IPS-18a (cell line): ENCODE measurements at regions not wholly inside any gene's neighbourhood (a gene's known extent, or its start where the extent isn't known, plus 50 kb on each side); places are given as distances from the start of the nearest gene placed in this dataset.
"Not testable (repeated sequence)": the region's sequence is repeated elsewhere in the genome, so short reads cannot be mapped to it uniquely, and the experiment has no call there.

Experiments used
- H3K27ac ChIP-seq: one replicate; pipeline ENCODE4 v1.5.1; 2013; ENCODE audit warnings: low read length
- H3K27me3 ChIP-seq: one replicate; pipeline ENCODE4 v1.6.1; 2013; ENCODE audit warnings: mild to moderate bottlenecking, low read length; ENCODE audit not compliant: control insufficient read depth, insufficient read depth
- H3K36me3 ChIP-seq: one replicate; pipeline ENCODE4 v1.6.1; 2013; ENCODE audit warnings: low read depth, low read length; ENCODE audit not compliant: control insufficient read depth
- H3K4me1 ChIP-seq: one replicate; pipeline ENCODE4 v1.6.1; 2013; ENCODE audit warnings: low read depth, low read length; ENCODE audit not compliant: control insufficient read depth
- H3K4me3 ChIP-seq: one replicate; pipeline ENCODE4 v1.5.1; 2013; ENCODE audit warnings: low read length
- H3K9ac ChIP-seq: one replicate; pipeline ENCODE4 v1.6.1; 2013; ENCODE audit warnings: mild to moderate bottlenecking, low read length, moderate library complexity
- H3K9me3 ChIP-seq: one replicate; pipeline ENCODE4 v1.6.1; 2013; ENCODE audit warnings: low read depth, low read length; ENCODE audit not compliant: control insufficient read depth

GRCh38 chr15:70235347-70235746, 137.6 kb upstream of the TLE3 start:
- Histone ChIP-seq H3K9ac (no peak overlapping the region), H3K27me3 (no peaks in the 10 kb centered on the region), H3K4me3 (no peak overlapping the region), H3K9me3 (no peaks in the 10 kb centered on the region), H3K36me3 (no peaks in the 10 kb centered on the region), H3K27ac (no peak overlapping the region), H3K4me1 (no peaks in the 10 kb centered on the region)

GRCh38 chr15:70234256-70234905, 136.7 kb upstream of the TLE3 start:
- H3K36me3 ChIP-seq: no peaks in the 10 kb centered on the region
- no peaks in the 10 kb centered on the region for H3K27me3 ChIP-seq
- H3K4me3 ChIP-seq: no peak overlapping the region
- H3K27ac ChIP-seq: no peak overlapping the region
- H3K4me1 ChIP-seq: no peaks in the 10 kb centered on the region
- no peaks in the 10 kb centered on the region for H3K9me3 ChIP-seq
- H3K9ac ChIP-seq: no peak overlapping the region

- H3K4me1 ChIP-seq: peaks cover 4% of the 10 kb centered on the region
- H3K9me3 ChIP-seq: no peaks in the 10 kb centered on the region
- H3K9ac ChIP-seq: no peak overlapping the region
- H3K36me3 ChIP-seq: no peaks in the 10 kb centered on the region
- no peak overlapping the region for H3K4me3 ChIP-seq
- H3K27ac ChIP-seq: no peak overlapping the region
- H3K27me3 ChIP-seq: no peaks in the 10 kb centered on the region
These were observed 133.8 kb upstream of the TLE3 start for GRCh38 chr15:70231484-70231883.

- not testable (repeated sequence) for H3K36me3 ChIP-seq, H3K9me3 ChIP-seq, H3K27me3 ChIP-seq
These were observed 130.2 kb upstream of the TLE3 start for GRCh38 chr15:70227918-70228317.

GRCh38 chr15:70227147-70227546, 129.4 kb upstream of the TLE3 start:
- H3K4me3 ChIP-seq: no peak overlapping the region
- H3K9me3 ChIP-seq: no peaks in the 10 kb centered on the region
- peaks cover 4% of the 10 kb centered on the region for H3K4me1 ChIP-seq
- H3K27me3 ChIP-seq: no peaks in the 10 kb centered on the region
- no peak overlapping the region for H3K27ac ChIP-seq
- no peak overlapping the region for H3K9ac ChIP-seq
- no peaks in the 10 kb centered on the region for H3K36me3 ChIP-seq

More at GRCh38 chr15:70227918-70228317, 130.2 kb upstream of the TLE3 start:
- H3K4me3 ChIP-seq, H3K27ac ChIP-seq, H3K9ac ChIP-seq, H3K4me1 ChIP-seq: not testable (repeated sequence)

- Histone ChIP-seq H3K36me3 (no peaks in the 10 kb centered on the region), H3K27me3 (no peaks in the 10 kb centered on the region), H3K9ac (no peak overlapping the region), H3K4me1 (peaks cover 4% of the 10 kb centered on the region), H3K9me3 (no peaks in the 10 kb centered on the region), H3K27ac (no peak overlapping the region), H3K4me3 (no peak overlapping the region)
These were observed 128.7 kb upstream of the TLE3 start for GRCh38 chr15:70226337-70226980.

GRCh38 chr15:70225416-70225815, 127.7 kb upstream of the TLE3 start:
- H3K27ac ChIP-seq: no peak overlapping the region
- no peaks in the 10 kb centered on the region for H3K27me3 ChIP-seq
- H3K9ac ChIP-seq: no peak overlapping the region
- H3K9me3 ChIP-seq: no peaks in the 10 kb centered on the region
- H3K36me3 ChIP-seq: no peaks in the 10 kb centered on the region
- H3K4me3 ChIP-seq: no peak overlapping the region
- H3K4me1 ChIP-seq: peaks cover 4% of the 10 kb centered on the region

- H3K9me3 ChIP-seq: no peaks in the 10 kb centered on the region
- no peak overlapping the region for H3K27ac ChIP-seq
- no peaks in the 10 kb centered on the region for H3K27me3 ChIP-seq
- no peaks in the 10 kb centered on the region for H3K36me3 ChIP-seq
- no peak overlapping the region for H3K4me3 ChIP-seq
- H3K9ac ChIP-seq: no peak overlapping the region
- peaks cover 9% of the 10 kb centered on the region for H3K4me1 ChIP-seq
These were observed 124.9 kb upstream of the TLE3 start for GRCh38 chr15:70222606-70223005.

- Histone ChIP-seq H3K27me3 (no peaks in the 10 kb centered on the region), H3K4me1 (peaks cover 5% of the 10 kb centered on the region)
These were observed 122.9 kb upstream of the TLE3 start for GRCh38 chr15:70220490-70221096.

GRCh38 chr15:70219966-70220365, 122.2 kb upstream of the TLE3 start:
- peaks cover 8% of the 10 kb centered on the region for H3K4me1 ChIP-seq
- no peaks in the 10 kb centered on the region for H3K36me3 ChIP-seq
- no peaks in the 10 kb centered on the region for H3K9me3 ChIP-seq
- H3K9ac ChIP-seq: no peak overlapping the region
- no peak overlapping the region for H3K27ac ChIP-seq
- no peaks in the 10 kb centered on the region for H3K27me3 ChIP-seq
- H3K4me3 ChIP-seq: no peak overlapping the region

More at GRCh38 chr15:70220490-70221096, 122.9 kb upstream of the TLE3 start:
- Histone ChIP-seq H3K9me3 (no peaks in the 10 kb centered on the region), H3K4me3 (no peak overlapping the region), H3K36me3 (no peaks in the 10 kb centered on the region), H3K27ac (no peak overlapping the region), H3K9ac (no peak overlapping the region)

- Histone ChIP-seq H3K4me3 (no peak overlapping the region), H3K4me1 (peaks cover 8% of the 10 kb centered on the region), H3K27ac (no peak overlapping the region), H3K27me3 (no peaks in the 10 kb centered on the region), H3K36me3 (no peaks in the 10 kb centered on the region), H3K9ac (no peak overlapping the region), H3K9me3 (no peaks in the 10 kb centered on the region)
These were observed 121.7 kb upstream of the TLE3 start for GRCh38 chr15:70219256-70219895.
